ENCODE measurements at regions not wholly inside any gene's neighbourhood (a gene's known extent, or its start where the extent isn't known, plus 50 kb on each side); places are given as distances from the start of the nearest gene placed in this dataset.

DNA sequence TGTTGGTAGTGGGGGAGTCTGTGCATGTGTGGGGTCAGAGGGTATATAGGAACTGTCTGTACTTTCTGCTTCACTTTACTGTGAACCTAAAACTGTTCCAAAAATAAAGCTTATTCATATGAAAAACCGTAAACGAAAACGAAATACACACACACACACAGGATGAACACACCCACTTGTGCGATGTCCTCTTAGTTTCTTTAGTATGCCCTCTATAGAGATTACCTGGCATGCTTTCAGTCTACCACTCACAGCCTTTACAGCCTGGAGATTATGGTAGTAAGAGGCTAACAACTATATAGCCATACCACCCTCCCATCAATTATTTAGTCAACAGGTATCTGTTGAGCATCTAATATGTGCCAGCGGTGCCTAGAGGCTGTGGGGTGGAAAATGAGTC lies 60.0 kb upstream of the UBE3A start:
- DNase-seq (ENCODE audit: low read depth in 1 of 2, low spot score in 2 of 2) (no peak), FAIRE-seq (no peak)
- peak overlapping the region; percentile 20; the same call in 1 of the 2 replicates for H2BK12ac ChIP-seq (ENCODE audit: low read depth, low read length)
- ChIA-PET CTCF (ENCODE audit: partially characterized antibody) (interaction anchor here (0.6 to 1.6 kb wide), 4 partner anchors 9 to 230 kb away, joined by 3 to 6 read pairs (median 4); no protein-coding TSS in a partner anchor), POLR2A (ENCODE audit: partially characterized antibody) (interaction anchor here (1.1 kb wide), 1 partner anchor 60 kb away, joined by 3 read pairs; the partner anchor contains the start of gene UBE3A)
- no peaks in the 10 kb centered on the region for H4K20me1 ChIP-seq (replicated peaks in 1 of 2; ENCODE audit: control insufficient read depth in 1 of 2, insufficient read depth in 2 of 2, low read length in 2 of 2)
- no peaks in the 10 kb centered on the region for H3K36me3 ChIP-seq (ENCODE audit: control insufficient read depth in 2 of 4, insufficient read depth in 4 of 4, low read length in 3 of 4)
- H3K18ac ChIP-seq (ENCODE audit: extremely low read depth, low read length) = no peak overlapping the region
- H2AK5ac ChIP-seq (ENCODE audit: low read depth, low read length) = no peak overlapping the region
- H4K91ac ChIP-seq (replicated peaks; ENCODE audit: insufficient read length, low read length) = no peak overlapping the region
- no peak overlapping the region for H4K8ac ChIP-seq (ENCODE audit: extremely low read depth, insufficient read depth, low read length)
- H3K4me3 ChIP-seq (ENCODE audit: extremely low read depth in 1 of 4, insufficient read depth in 2 of 4, low read depth in 3 of 4, low read length in 4 of 4) = no peak overlapping the region
- H3K4me2 ChIP-seq (ENCODE audit: insufficient read depth in 1 of 2, low read depth in 2 of 2, low read length in 2 of 2) = no peak overlapping the region
- H3K56ac ChIP-seq (replicated peaks; ENCODE audit: insufficient read length, low read depth, low read length) = no peak overlapping the region
- no peak overlapping the region for H2BK20ac ChIP-seq (ENCODE audit: low read length)
- H3K27me3 ChIP-seq (replicated peaks in 1 of 4; ENCODE audit: control insufficient read depth in 3 of 4, extremely low read depth in 1 of 4, insufficient read depth in 3 of 4, low read length in 3 of 4) = no peaks in the 10 kb centered on the region
- H3K9me3 ChIP-seq (ENCODE audit: insufficient read depth in 2 of 2, low read depth in 1 of 2, low read length in 1 of 2) = no peaks in the 10 kb centered on the region
- peaks cover 0 to 5% (median under 1%) of the 10 kb centered on the region in 4 experiments; a peak in 2 of 7 replicates for H3K4me1 ChIP-seq (replicated peaks in 1 of 4; ENCODE audit: control insufficient read depth in 3 of 4, insufficient read depth in 4 of 4, low read length in 3 of 4)
- no peak overlapping the region for H2BK5ac ChIP-seq (ENCODE audit: low read depth, low read length)
- no peaks in the 10 kb centered on the region for H3K79me2 ChIP-seq (ENCODE audit: control insufficient read depth in 1 of 2, insufficient read depth in 2 of 2, low read length in 2 of 2)
- H3K9ac ChIP-seq (replicated peaks in 1 of 4; ENCODE audit: extremely low read depth in 1 of 4, low read depth in 3 of 4, low read length in 3 of 4) = no peak overlapping the region
- no peak overlapping the region for H4K5ac ChIP-seq (ENCODE audit: insufficient read length, low read depth, low read length)
- no peaks in the 10 kb centered on the region for H3K79me1 ChIP-seq (ENCODE audit: low read depth, low read length)
- 96% methylated on average over 5 of the region's 5 CpGs; no CpG with 5 or more reads in 1 of the 2 experiments for WGBS, 2 experiments (ENCODE audit: extremely low coverage in 1 of 2, insufficient coverage in 1 of 2, insufficient read length in 1 of 2, insufficient replicate concordance in 2 of 2, low coverage in 1 of 2, low lambda C conversion rate in 2 of 2, missing lambda C conversion rate in 1 of 2)
- no peak overlapping the region for H2BK15ac ChIP-seq (ENCODE audit: low read length)
- no peak overlapping the region for H3K4ac ChIP-seq (replicated peaks; ENCODE audit: insufficient read length, low read depth, low read length)
- no peak overlapping the region for H3K14ac ChIP-seq (ENCODE audit: insufficient read length)
- no peaks in the 10 kb centered on the region; the same call in 1 of the 2 replicates for H3K23me2 ChIP-seq (ENCODE audit: low read depth, low read length)
- H2BK120ac ChIP-seq (replicated peaks; ENCODE audit: low read depth, low read length) = no peak overlapping the region
- no peak overlapping the region for H2AFZ ChIP-seq (ENCODE audit: low read length)
- H3K23ac ChIP-seq (ENCODE audit: insufficient read length) = no peak overlapping the region
- no peak overlapping the region for H3K27ac ChIP-seq (ENCODE audit: low read depth, low read length)
- TF ChIP-seq SRF (IDR thresholded peaks at IDR 0.05; ENCODE audit: low read depth, low read length) = no peak
- no peak for TF ChIP-seq CBX8 (IDR thresholded peaks at IDR 0.05; ENCODE audit: borderline replicate concordance, low read depth, low read length)
- no peak for TF ChIP-seq SAP30 (IDR thresholded peaks at IDR 0.05; ENCODE audit: insufficient read depth, insufficient replicate concordance, low read length)
- TF ChIP-seq SIX5 (IDR thresholded peaks at IDR 0.05; ENCODE audit: low read depth, low read length) = no peak
- no peak for TF ChIP-seq RNF2 (IDR thresholded peaks at IDR 0.05; ENCODE audit: borderline replicate concordance, low read depth, low read length, missing control alignments, poor library complexity, severe bottlenecking)
- TF ChIP-seq, protein P1, sequence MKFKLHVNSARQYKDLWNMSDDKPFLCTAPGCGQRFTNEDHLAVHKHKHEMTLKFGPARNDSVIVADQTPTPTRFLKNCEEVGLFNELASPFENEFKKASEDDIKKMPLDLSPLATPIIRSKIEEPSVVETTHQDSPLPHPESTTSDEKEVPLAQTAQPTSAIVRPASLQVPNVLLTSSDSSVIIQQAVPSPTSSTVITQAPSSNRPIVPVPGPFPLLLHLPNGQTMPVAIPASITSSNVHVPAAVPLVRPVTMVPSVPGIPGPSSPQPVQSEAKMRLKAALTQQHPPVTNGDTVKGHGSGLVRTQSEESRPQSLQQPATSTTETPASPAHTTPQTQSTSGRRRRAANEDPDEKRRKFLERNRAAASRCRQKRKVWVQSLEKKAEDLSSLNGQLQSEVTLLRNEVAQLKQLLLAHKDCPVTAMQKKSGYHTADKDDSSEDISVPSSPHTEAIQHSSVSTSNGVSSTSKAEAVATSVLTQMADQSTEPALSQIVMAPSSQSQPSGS (IDR thresholded peaks at IDR 0.05; ENCODE audit: low read length) = no peak
- TF ChIP-seq, protein P2, sequence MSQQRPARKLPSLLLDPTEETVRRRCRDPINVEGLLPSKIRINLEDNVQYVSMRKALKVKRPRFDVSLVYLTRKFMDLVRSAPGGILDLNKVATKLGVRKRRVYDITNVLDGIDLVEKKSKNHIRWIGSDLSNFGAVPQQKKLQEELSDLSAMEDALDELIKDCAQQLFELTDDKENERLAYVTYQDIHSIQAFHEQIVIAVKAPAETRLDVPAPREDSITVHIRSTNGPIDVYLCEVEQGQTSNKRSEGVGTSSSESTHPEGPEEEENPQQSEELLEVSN (IDR thresholded peaks at IDR 0.05) = no peak
- TF ChIP-seq POLR2A (IDR thresholded peaks at IDR 0.05; ENCODE audit: control extremely low read depth in 1 of 2, low read depth in 2 of 2, low read length in 2 of 2) = no peak
- TF ChIP-seq RAD21 (IDR thresholded peaks at IDR 0.05 in 1 of 2, conservative IDR thresholded peaks at IDR 0.05 in 1 of 2; ENCODE audit: low read depth in 2 of 2, low read length in 2 of 2) = no peak
- TF ChIP-seq JUND (IDR thresholded peaks at IDR 0.05; ENCODE audit: low read length) = no peak
- TF ChIP-seq, protein P3, sequence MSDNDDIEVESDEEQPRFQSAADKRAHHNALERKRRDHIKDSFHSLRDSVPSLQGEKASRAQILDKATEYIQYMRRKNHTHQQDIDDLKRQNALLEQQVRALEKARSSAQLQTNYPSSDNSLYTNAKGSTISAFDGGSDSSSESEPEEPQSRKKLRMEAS (IDR thresholded peaks at IDR 0.05) = no peak
